Loucy (cell line): ENCODE measurements at regions not wholly inside any gene's neighbourhood (a gene's known extent, or its start where the extent isn't known, plus 50 kb on each side); places are given as distances from the start of the nearest gene placed in this dataset.

ENCODE experiments used
- H2AFZ ChIP-seq: fragments of 200-600 bp; sonication (generic); 2 replicates; pipeline ENCODE4 v1.6.0; 2016; ENCODE audit warnings: antibody characterized with exemption, mild to moderate bottlenecking, low read length, moderate library complexity
- H3F3A ChIP-seq: fragments of 200-600 bp; 2 replicates; pipeline ENCODE4 v1.6.0; 2016; ENCODE audit warnings: antibody characterized with exemption, low read depth, mild to moderate bottlenecking
- H3K27me3 ChIP-seq: fragments of 200-600 bp; sonication (generic); 2 replicates; pipeline ENCODE4 v1.6.1; 2014; ENCODE audit warnings: low read length, mild to moderate bottlenecking; ENCODE audit not compliant: insufficient read depth, poor library complexity, severe bottlenecking
- H3K36me3 ChIP-seq: fragments of 200-600 bp; sonication (generic); 2 replicates; pipeline ENCODE4 v1.6.1; 2016; ENCODE audit warnings: low read length; ENCODE audit not compliant: insufficient read depth
- H3K4me1 ChIP-seq: fragments of 200-600 bp; sonication (generic); 2 replicates; pipeline ENCODE4 v1.5.1; 2014; ENCODE audit warnings: low read length, mild to moderate bottlenecking; ENCODE audit not compliant: insufficient read depth, poor library complexity, severe bottlenecking
- H3K4me2 ChIP-seq: fragments of 200-600 bp; sonication (generic); 2 replicates; pipeline ENCODE4 v1.6.0; 2014; ENCODE audit warnings: antibody characterized with exemption, low read length, low read depth, mild to moderate bottlenecking; ENCODE audit not compliant: poor library complexity, severe bottlenecking
- H3K4me3 ChIP-seq: fragments of 200-600 bp; sonication (generic); 2 replicates; pipeline ENCODE4 v1.5.1; 2014; ENCODE audit warnings: low read length, mild to moderate bottlenecking, mixed read lengths; ENCODE audit not compliant: poor library complexity, severe bottlenecking
- H3K79me2 ChIP-seq: fragments of 200-600 bp; sonication (generic); 2 replicates; pipeline ENCODE4 v1.6.1; 2014; ENCODE audit warnings: low read length; ENCODE audit not compliant: insufficient read depth
- H3K9ac ChIP-seq: fragments of 200-600 bp; sonication (generic); 2 replicates; pipeline ENCODE4 v1.6.0; 2014; ENCODE audit warnings: mild to moderate bottlenecking, low read depth, low read length, moderate library complexity; ENCODE audit not compliant: poor library complexity, severe bottlenecking
- H3K9me2 ChIP-seq: fragments of 200-600 bp; sonication (generic); replicated peaks from 2 replicates; pipeline ENCODE4 v1.6.1; 2016; ENCODE audit warnings: low read depth, low read length, mixed read lengths
- H3K9me3 ChIP-seq: fragments of 200-600 bp; sonication (generic); 2 replicates; pipeline ENCODE4 v1.6.1; 2014; ENCODE audit warnings: mild to moderate bottlenecking, antibody characterized with exemption, low read length, low read depth; ENCODE audit not compliant: insufficient read depth
- H4K20me1 ChIP-seq: fragments of 200-600 bp; sonication (generic); 2 replicates; pipeline ENCODE4 v1.6.0; 2014; ENCODE audit warnings: antibody characterized with exemption, low read length, mild to moderate bottlenecking; ENCODE audit not compliant: insufficient read depth, poor library complexity, severe bottlenecking
- EZH2phosphoT487 ChIP-seq: fragments of 200-600 bp; IDR thresholded peaks from 2 replicates; pipeline ENCODE4 v1.6.1; 2018; ENCODE audit warnings: antibody characterized with exemption, mild to moderate bottlenecking, moderate library complexity, borderline replicate concordance
- TF ChIP-seq, protein P1 (sequence below): fragments of 200-600 bp; sonication (generic); conservative IDR thresholded peaks from 2 replicates; pipeline ENCODE4 v1.5.1; 2014; ENCODE audit warnings: mild to moderate bottlenecking, antibody characterized with exemption, low read length

DNA sequence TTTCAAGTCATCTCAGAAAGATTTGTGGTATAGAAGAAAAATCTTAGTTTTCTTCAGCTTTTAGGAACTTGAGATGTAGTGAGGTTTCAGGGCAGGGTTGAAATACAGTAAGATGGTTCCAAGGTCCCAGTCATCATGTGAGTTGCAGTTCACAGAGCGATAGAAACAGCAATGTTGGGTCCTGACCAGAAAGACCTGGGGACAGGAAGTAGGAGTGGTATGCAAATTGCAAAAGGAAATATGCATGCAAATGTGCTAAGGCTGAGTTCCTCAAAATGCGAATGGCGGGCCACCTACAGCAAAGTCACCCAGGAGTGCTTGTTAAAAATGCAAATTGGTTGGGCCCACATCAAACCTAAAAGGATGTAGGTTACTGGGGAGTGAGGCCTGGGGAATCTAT, 1032.7 kb upstream of the TENM4 start:
- H3K4me3 ChIP-seq: no peak overlapping the region
- H3K4me1 ChIP-seq: no peaks in the 10 kb centered on the region
- no peaks in the 10 kb centered on the region for H3K27me3 ChIP-seq
- no peak for TF ChIP-seq EZH2phosphoT487
- TF ChIP-seq, protein P1, sequence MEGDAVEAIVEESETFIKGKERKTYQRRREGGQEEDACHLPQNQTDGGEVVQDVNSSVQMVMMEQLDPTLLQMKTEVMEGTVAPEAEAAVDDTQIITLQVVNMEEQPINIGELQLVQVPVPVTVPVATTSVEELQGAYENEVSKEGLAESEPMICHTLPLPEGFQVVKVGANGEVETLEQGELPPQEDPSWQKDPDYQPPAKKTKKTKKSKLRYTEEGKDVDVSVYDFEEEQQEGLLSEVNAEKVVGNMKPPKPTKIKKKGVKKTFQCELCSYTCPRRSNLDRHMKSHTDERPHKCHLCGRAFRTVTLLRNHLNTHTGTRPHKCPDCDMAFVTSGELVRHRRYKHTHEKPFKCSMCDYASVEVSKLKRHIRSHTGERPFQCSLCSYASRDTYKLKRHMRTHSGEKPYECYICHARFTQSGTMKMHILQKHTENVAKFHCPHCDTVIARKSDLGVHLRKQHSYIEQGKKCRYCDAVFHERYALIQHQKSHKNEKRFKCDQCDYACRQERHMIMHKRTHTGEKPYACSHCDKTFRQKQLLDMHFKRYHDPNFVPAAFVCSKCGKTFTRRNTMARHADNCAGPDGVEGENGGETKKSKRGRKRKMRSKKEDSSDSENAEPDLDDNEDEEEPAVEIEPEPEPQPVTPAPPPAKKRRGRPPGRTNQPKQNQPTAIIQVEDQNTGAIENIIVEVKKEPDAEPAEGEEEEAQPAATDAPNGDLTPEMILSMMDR: no peak
- no peaks in the 10 kb centered on the region for H3F3A ChIP-seq
- H3K9me3 ChIP-seq: no peaks in the 10 kb centered on the region
- no peak overlapping the region for H3K9ac ChIP-seq
- no peaks in the 10 kb centered on the region for H3K79me2 ChIP-seq
- H2AFZ ChIP-seq: no peak overlapping the region
- no peaks in the 10 kb centered on the region for H4K20me1 ChIP-seq
- H3K36me3 ChIP-seq: no peaks in the 10 kb centered on the region
- no peak overlapping the region for H3K4me2 ChIP-seq
- H3K9me2 ChIP-seq: no peaks in the 10 kb centered on the region

DNA sequence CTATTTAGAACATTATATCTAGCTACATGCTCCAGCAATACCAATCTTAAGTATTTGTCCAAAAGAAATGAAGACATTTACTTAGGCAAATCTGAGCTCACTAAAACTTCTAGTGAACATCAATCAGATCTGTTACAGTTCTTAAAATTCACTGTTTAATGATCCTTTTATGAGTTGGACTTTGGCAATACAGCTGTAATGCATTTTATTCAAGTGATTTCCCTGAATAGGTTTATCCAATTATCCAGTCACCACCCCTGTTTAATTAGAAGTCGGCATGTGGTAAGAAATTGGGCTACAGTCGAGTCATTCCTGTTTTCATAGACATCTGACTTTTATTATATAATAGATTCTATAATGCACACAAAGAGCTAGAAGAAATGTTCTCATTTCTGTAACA, 1029.0 kb upstream of the TENM4 start:
- Histone ChIP-seq H3K4me1 (no peaks in the 10 kb centered on the region), H3K9ac (no peak overlapping the region), H3K36me3 (no peaks in the 10 kb centered on the region), H3K9me2 (no peaks in the 10 kb centered on the region), H3K79me2 (no peaks in the 10 kb centered on the region), H3K4me2 (no peak overlapping the region), H2AFZ (no peak overlapping the region), H3K9me3 (0 out of 2 replicates have a peak, but pooled peaks cover 2% of the 10 kb centered on the region), H3F3A (no peaks in the 10 kb centered on the region), H4K20me1 (no peaks in the 10 kb centered on the region), H3K4me3 (no peak overlapping the region), H3K27me3 (no peaks in the 10 kb centered on the region)
- no peak for TF ChIP-seq EZH2phosphoT487
- TF ChIP-seq, protein P1: no peak

DNA sequence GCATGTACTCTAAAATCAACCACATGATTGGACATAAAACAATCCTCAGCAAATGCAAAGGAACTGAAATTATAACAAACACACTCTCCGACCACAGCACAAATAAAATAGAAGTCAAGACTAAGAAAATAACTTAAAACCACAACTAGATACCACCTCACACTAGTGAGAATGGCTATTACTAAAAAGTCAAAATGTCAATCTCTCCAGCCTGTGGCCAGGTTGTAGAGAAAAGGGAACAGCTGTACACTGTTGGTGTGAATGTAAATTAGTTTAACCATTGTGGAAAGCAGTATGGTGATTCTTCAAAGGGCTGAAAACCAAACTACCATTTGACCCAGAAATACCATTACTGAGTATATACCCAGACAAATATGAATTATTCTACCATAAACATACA, 1025.7 kb upstream of the TENM4 start:
- Histone ChIP-seq H2AFZ (no peak overlapping the region), H3K36me3 (no peaks in the 10 kb centered on the region), H3K4me2 (no peak overlapping the region), H3K9me2 (no peaks in the 10 kb centered on the region), H3K4me1 (no peaks in the 10 kb centered on the region), H4K20me1 (no peaks in the 10 kb centered on the region), H3F3A (no peaks in the 10 kb centered on the region), H3K4me3 (no peak overlapping the region), H3K9me3 (0 out of 2 replicates have a peak, but pooled peaks cover 2% of the 10 kb centered on the region), H3K79me2 (no peaks in the 10 kb centered on the region), H3K9ac (no peak overlapping the region), H3K27me3 (no peaks in the 10 kb centered on the region)
- no peak for TF ChIP-seq EZH2phosphoT487
- TF ChIP-seq, protein P1: no peak
